ENCODE measurements at regions not wholly inside any gene's neighbourhood (a gene's known extent, or its start where the extent isn't known, plus 50 kb on each side); places are given as distances from the start of the nearest gene placed in this dataset.
"Not testable (repeated sequence)": the region's sequence is repeated elsewhere in the genome, so short reads cannot be mapped to it uniquely, and the experiment has no call there.

- Histone ChIP-seq H3K36me3 (replicated peaks; ENCODE audit: control insufficient read depth, insufficient read depth, low read length) (no peaks in the 10 kb centered on the region), H3K27me3 (ENCODE audit: control insufficient read depth, insufficient read depth, low read length) (no peaks in the 10 kb centered on the region), H3K4me3 (ENCODE audit: insufficient read depth, low read depth, low read length) (no peak overlapping the region)
- DNase-seq: no peak
Observed at GRCh38 chr3:22859618-22860017, 343.5 kb upstream of the UBE2E2 start.

- H3K36me3 ChIP-seq (replicated peaks; ENCODE audit: control insufficient read depth, insufficient read depth, low read length): no peaks in the 10 kb centered on the region
- no peak overlapping the region for H3K4me3 ChIP-seq (ENCODE audit: insufficient read depth, low read depth, low read length)
- DNase-seq: no peak
Observed at GRCh38 chr3:22861426-22861825, 341.7 kb upstream of the UBE2E2 start.

DNA sequence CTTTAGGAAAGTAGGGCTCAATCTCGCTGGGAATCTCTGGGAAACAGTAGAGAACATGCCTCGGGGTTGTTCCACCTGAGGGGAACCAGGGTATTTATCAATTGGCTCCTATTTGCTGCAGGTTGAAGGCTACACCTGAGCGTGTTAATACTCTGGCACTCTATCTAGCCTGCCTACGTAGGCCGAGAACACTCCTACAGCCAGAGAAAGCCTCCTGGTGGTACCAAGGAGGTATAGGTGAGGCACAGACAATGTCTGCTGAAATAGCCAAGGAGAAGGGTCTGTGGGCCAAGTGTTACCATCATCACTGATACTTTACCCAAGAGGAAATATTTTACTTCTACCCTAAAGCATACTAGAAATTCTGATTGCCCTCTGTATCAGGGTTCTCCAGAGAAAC is 341.0 kb upstream of the UBE2E2 start:
- DNase-seq: peak; percentile 2
- no peaks in the 10 kb centered on the region for H3K36me3 ChIP-seq (replicated peaks; ENCODE audit: control insufficient read depth, insufficient read depth, low read length)
- H3K4me3 ChIP-seq (ENCODE audit: insufficient read depth, low read depth, low read length): no peak overlapping the region
- H3K27me3 ChIP-seq (ENCODE audit: control insufficient read depth, insufficient read depth, low read length): no peaks in the 10 kb centered on the region

More at GRCh38 chr3:22861426-22861825, 341.7 kb upstream of the UBE2E2 start:
- H3K27me3 ChIP-seq (ENCODE audit: control insufficient read depth, insufficient read depth, low read length): no peaks in the 10 kb centered on the region

DNA sequence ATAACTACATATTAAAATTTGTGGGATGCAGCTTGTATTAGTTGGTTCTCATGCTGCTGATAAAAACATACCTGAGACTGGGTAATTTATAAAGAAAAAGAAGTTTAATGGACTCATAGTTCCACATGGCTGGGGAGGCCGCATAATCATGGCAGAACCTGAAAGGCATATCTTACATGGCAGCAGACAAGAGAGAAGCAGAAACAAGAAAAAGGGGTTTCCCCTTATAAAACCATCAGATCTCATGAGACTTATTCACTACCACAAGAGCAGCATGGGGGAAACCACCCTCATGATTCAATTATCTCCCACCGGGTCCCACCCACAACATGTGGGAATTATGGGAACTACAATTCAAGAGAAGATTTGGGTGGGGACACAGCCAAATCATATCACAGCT is 320.3 kb upstream of the UBE2E2 start:
- DNase-seq; H3K4me3 ChIP-seq (ENCODE audit: insufficient read depth, low read depth, low read length); H3K36me3 ChIP-seq (replicated peaks; ENCODE audit: control insufficient read depth, insufficient read depth, low read length); H3K27me3 ChIP-seq (ENCODE audit: control insufficient read depth, insufficient read depth, low read length): not testable (repeated sequence)

- Histone ChIP-seq H3K27me3 (ENCODE audit: control insufficient read depth, insufficient read depth, low read length) (no peaks in the 10 kb centered on the region), H3K36me3 (replicated peaks; ENCODE audit: control insufficient read depth, insufficient read depth, low read length) (no peaks in the 10 kb centered on the region), H3K4me3 (ENCODE audit: insufficient read depth, low read depth, low read length) (no peak overlapping the region)
- no peak for DNase-seq
Observed at GRCh38 chr3:22885039-22885438, 318.1 kb upstream of the UBE2E2 start.

- DNase-seq: no peak
- no peaks in the 10 kb centered on the region for H3K27me3 ChIP-seq (ENCODE audit: control insufficient read depth, insufficient read depth, low read length)
- no peaks in the 10 kb centered on the region for H3K36me3 ChIP-seq (replicated peaks; ENCODE audit: control insufficient read depth, insufficient read depth, low read length)
- no peak overlapping the region for H3K4me3 ChIP-seq (ENCODE audit: insufficient read depth, low read depth, low read length)
Observed at GRCh38 chr3:22885574-22886341, 317.4 kb upstream of the UBE2E2 start.

DNA sequence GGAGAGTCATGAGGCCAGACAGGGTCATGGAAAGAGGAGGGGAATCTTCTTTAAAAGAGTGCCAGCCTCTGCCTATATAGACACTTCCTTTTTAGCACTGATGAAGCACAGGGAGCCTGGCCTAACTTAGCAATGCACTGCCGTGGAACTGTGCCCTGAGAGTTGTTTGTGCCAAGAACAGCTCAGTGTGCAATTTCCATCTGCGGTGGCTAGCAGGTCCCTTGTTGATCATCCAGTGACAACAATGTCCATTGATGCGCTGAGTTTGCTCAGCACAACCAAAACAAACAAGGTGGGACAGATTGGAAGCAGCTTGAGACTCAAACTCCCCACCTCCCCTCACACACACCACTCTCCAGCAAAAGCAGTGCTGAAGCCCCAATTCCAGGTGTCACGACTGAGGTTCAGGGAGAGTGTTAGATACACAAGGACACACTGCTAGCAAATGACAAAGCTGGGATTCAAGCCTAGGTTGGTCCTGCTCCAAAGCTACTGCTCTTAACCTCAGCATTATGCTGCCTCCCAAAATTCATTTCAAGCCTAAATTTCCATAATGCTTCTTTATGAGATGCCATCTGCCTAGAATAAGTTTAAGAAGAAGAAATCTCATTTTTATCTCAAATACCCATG is 316.6 kb upstream of the UBE2E2 start:
- Histone ChIP-seq H3K4me3 (ENCODE audit: insufficient read depth, low read depth, low read length) (no peak overlapping the region), H3K36me3 (replicated peaks; ENCODE audit: control insufficient read depth, insufficient read depth, low read length) (no peaks in the 10 kb centered on the region), H3K27me3 (ENCODE audit: control insufficient read depth, insufficient read depth, low read length) (no peaks in the 10 kb centered on the region)
- DNase-seq: no peak

DNA sequence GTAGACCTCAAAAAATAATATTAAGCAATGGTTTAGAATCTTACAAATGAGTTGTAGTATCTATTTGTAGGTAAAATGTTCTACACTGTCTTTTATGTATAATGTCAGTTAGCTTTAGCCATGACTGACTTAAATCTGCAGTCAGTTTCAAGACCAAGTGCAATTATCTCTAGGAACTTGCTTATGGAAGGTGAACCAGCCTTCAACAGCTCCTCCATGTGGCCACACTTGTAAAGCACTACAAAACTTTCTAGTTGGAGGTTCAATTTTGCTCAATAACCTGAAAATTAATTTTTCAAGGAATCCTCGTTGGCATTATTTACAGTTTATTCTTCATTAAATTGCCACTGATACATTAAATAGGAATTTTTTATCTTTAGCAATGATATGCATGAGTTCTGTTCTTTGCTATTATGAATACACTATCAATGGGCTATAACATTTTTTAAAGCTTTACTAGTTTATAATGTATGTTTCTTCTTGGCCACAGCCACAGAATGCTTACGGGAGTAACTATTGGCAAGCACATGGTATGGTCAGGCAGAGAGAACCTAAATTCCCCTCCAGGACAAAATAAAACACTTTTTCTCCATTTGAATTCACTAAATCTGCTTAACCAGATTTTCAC is 315.3 kb upstream of the UBE2E2 start:
- no peaks in the 10 kb centered on the region for H3K36me3 ChIP-seq (replicated peaks; ENCODE audit: control insufficient read depth, insufficient read depth, low read length)
- H3K27me3 ChIP-seq (ENCODE audit: control insufficient read depth, insufficient read depth, low read length): no peaks in the 10 kb centered on the region
- peak; percentile 1 for DNase-seq
- no peak overlapping the region for H3K4me3 ChIP-seq (ENCODE audit: insufficient read depth, low read depth, low read length)

DNA sequence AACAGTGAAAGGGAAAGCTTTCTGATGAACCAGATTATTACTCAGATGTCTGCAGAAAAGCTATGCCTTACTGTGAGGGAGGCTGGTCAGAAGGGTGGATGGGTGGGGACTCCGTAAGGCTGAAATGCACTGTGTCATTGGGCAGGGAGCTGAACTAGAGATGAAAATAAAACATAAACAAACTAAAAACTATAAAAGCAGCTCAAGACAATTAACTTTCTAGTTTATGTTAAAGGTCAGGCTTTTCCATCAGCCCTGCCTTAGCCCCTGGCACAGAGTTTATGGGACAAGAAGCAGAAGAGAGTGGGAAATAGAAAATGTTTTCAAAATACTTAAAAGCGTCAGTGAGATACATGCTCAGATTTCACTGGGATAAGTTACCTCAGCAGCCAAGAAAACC is 310.0 kb upstream of the UBE2E2 start:
- Histone ChIP-seq H3K27me3 (ENCODE audit: control insufficient read depth, insufficient read depth, low read length) (no peaks in the 10 kb centered on the region), H3K4me3 (ENCODE audit: insufficient read depth, low read depth, low read length) (no peak overlapping the region), H3K36me3 (replicated peaks; ENCODE audit: control insufficient read depth, insufficient read depth, low read length) (no peaks in the 10 kb centered on the region)
- no peak for DNase-seq

- Histone ChIP-seq H3K36me3 (replicated peaks; ENCODE audit: control insufficient read depth, insufficient read depth, low read length) (no peaks in the 10 kb centered on the region), H3K27me3 (ENCODE audit: control insufficient read depth, insufficient read depth, low read length) (no peaks in the 10 kb centered on the region), H3K4me3 (ENCODE audit: insufficient read depth, low read depth, low read length) (no peak overlapping the region)
- no peak for DNase-seq
Observed at GRCh38 chr3:22893644-22894325, 309.3 kb upstream of the UBE2E2 start.

GRCh38 chr3:22894865-22895264 is 308.3 kb upstream of the UBE2E2 start:
- no peak for DNase-seq
- Histone ChIP-seq H3K36me3 (replicated peaks; ENCODE audit: control insufficient read depth, insufficient read depth, low read length) (no peaks in the 10 kb centered on the region), H3K27me3 (ENCODE audit: control insufficient read depth, insufficient read depth, low read length) (no peaks in the 10 kb centered on the region), H3K4me3 (ENCODE audit: insufficient read depth, low read depth, low read length) (no peak overlapping the region)

GRCh38 chr3:22895671-22896070 is 307.5 kb upstream of the UBE2E2 start:
- no peak for DNase-seq
- H3K4me3 ChIP-seq (ENCODE audit: insufficient read depth, low read depth, low read length): no peak overlapping the region

GRCh38 chr3:22898558-22898957 is 304.6 kb upstream of the UBE2E2 start:
- DNase-seq: no peak
- H3K27me3 ChIP-seq (ENCODE audit: control insufficient read depth, insufficient read depth, low read length): no peaks in the 10 kb centered on the region
- H3K36me3 ChIP-seq (replicated peaks; ENCODE audit: control insufficient read depth, insufficient read depth, low read length): no peaks in the 10 kb centered on the region
- no peak overlapping the region for H3K4me3 ChIP-seq (ENCODE audit: insufficient read depth, low read depth, low read length)

More at GRCh38 chr3:22895671-22896070, 307.5 kb upstream of the UBE2E2 start:
- no peaks in the 10 kb centered on the region for H3K36me3 ChIP-seq (replicated peaks; ENCODE audit: control insufficient read depth, insufficient read depth, low read length)
- H3K27me3 ChIP-seq (ENCODE audit: control insufficient read depth, insufficient read depth, low read length): no peaks in the 10 kb centered on the region

DNA sequence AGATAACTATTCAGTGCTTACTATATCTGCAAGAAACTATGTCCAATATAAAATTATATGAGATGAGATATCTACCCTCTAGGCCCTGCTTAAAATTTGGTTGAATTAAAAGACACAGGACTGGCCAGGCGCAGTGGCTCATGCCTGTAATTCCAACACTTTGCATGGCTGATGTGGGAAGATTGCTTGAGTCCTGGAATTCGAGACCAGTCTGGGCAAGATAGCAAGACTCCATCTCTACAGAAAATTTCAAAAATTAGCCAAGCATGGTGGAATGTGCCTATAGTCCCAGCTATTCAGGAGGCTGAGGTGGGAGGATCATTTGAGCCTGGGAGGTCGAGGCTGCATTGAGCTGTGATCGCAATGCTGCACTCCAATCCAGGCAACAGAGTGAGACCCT is 303.7 kb upstream of the UBE2E2 start:
- Histone ChIP-seq H3K4me3 (ENCODE audit: insufficient read depth, low read depth, low read length) (no peak overlapping the region), H3K27me3 (ENCODE audit: control insufficient read depth, insufficient read depth, low read length) (no peaks in the 10 kb centered on the region), H3K36me3 (replicated peaks; ENCODE audit: control insufficient read depth, insufficient read depth, low read length) (no peaks in the 10 kb centered on the region)
- no peak for DNase-seq

DNA sequence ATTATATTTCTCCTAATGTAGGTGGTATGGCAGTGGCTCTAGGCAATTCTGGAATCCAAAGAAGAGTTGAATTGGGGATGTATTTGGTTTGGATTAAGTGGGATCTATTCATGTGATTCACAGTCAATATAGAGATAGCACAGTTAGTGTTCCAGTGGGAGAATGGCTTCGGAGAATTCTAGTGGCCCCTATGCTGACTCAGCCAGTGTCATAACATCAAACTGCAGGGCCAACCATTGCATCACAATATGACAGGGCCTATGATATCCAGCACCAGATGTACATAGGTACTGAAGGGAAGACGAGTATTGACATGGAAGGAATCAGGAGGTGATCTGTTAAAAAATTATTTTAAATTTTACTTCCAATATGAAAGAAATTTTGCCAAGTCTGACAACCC is 302.8 kb upstream of the UBE2E2 start:
- no peaks in the 10 kb centered on the region for H3K36me3 ChIP-seq (replicated peaks; ENCODE audit: control insufficient read depth, insufficient read depth, low read length)

More for the DNA sequence above, 302.8 kb upstream of the UBE2E2 start:
- Histone ChIP-seq H3K27me3 (ENCODE audit: control insufficient read depth, insufficient read depth, low read length) (no peaks in the 10 kb centered on the region), H3K4me3 (ENCODE audit: insufficient read depth, low read depth, low read length) (no peak overlapping the region)
- DNase-seq: no peak

Data from H7 (cell line).